RWPE1 (cell line): ENCODE measurements at regions not wholly inside any gene's neighbourhood (a gene's known extent, or its start where the extent isn't known, plus 50 kb on each side); places are given as distances from the start of the nearest gene placed in this dataset.

ENCODE experiments used
- CTCF ChIA-PET: fragments of 350-600 bp; sonication (Branson Sonifier 250); formaldehyde crosslinking; extraction: SDS; loops from one replicate; lab custom pipeline; 2021; lab: Yijun Ruan, JAX
- POLR2A ChIA-PET: fragments of 400-600 bp; formaldehyde crosslinking; extraction: SDS; loops from one replicate; lab custom pipeline; 2020; ENCODE audit warnings: antibody characterized with exemption; ENCODE audit not compliant: low non-redundant PET; lab: Yijun Ruan, JAX
- DNase-seq: peaks from one replicate; pipeline ENCODE4 v3.0.0; 2012; ENCODE audit warnings: low spot score
- H3K27ac ChIP-seq: fragments of 450-650 bp; 2 replicates; pipeline ENCODE4 v1.5.1; 2017
- CTCF ChIP-seq: fragments of 450-650 bp; conservative IDR thresholded peaks from 2 replicates; pipeline ENCODE4 v1.5.1; 2017; ENCODE audit warnings: low read depth, mild to moderate bottlenecking

- TF ChIP-seq CTCF = no peak
- CTCF ChIA-PET = interaction anchor here (0.6 kb wide), 1 partner anchor 311 kb away, joined by 3 read pairs; no protein-coding TSS in a partner anchor
- DNase-seq = no peak
- POLR2A ChIA-PET = no interaction called here
- no peak overlapping the region for H3K27ac ChIP-seq
These were observed 55.5 kb upstream of the STC2 start for GRCh38 chr5:173383711-173384110.

GRCh38 chr5:173378727-173379126 lies 50.5 kb upstream of the STC2 start:
- POLR2A ChIA-PET = no interaction called here
- H3K27ac ChIP-seq = no peak overlapping the region
- TF ChIP-seq CTCF = no peak
- DNase-seq = no peak
- CTCF ChIA-PET = no interaction called here
